Gastroesophageal sphincter (tissue), 3 donors: ENCODE measurements at regions not wholly inside any gene's neighbourhood (a gene's known extent, or its start where the extent isn't known, plus 50 kb on each side); places are given as distances from the start of the nearest gene placed in this dataset.

Experiments used
- CTCF ChIP-seq, 4 experiments: fragments of 200-600 bp in 2 of 4; fragments of 450-650 bp in 2 of 4; sonication (generic) in 1 of 4; IDR thresholded peaks; one replicate each; pipeline ENCODE4 v1.5.1; 2017 to 2019; ENCODE audit warnings: antibody characterized with exemption in 4 of 4, mild to moderate bottlenecking in 2 of 4, moderate library complexity in 2 of 4
- POLR2A ChIP-seq, 2 donors: fragments of 450-650 bp; IDR thresholded peaks; one replicate each; pipeline ENCODE4 v1.6.1; 2017; ENCODE audit warnings: antibody characterized with exemption in 2 of 2, mild to moderate bottlenecking in 2 of 2, moderate library complexity in 1 of 2
- POLR2AphosphoS5 ChIP-seq: sonication (generic); formaldehyde crosslinking; IDR thresholded peaks from one replicate; pipeline ENCODE4 v1.6.1; 2017; ENCODE audit warnings: antibody characterized with exemption

DNA sequence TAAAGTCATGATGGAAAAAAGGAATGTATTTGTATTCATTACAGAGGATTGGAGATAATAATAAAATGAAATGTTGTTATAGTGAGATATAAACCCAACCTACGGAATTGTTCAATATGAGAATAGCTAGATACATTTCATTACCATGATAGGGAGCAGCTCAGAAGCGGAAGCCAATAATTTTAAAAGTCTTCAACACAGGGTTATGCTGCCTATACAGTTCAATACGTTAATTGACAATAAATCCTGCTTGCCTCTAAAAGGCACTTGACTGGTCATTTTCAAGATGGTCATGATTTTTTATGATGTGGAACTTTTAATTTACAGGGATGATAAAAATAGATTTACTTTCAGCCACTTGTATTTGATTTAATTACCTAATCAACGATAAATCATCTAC, 506.8 kb downstream of the TMEM114 start:
- no peak for TF ChIP-seq CTCF (IDR thresholded peaks at IDR 0.05)
- TF ChIP-seq POLR2A (IDR thresholded peaks at IDR 0.05), result no peak
- TF ChIP-seq POLR2AphosphoS5, result no peak
